Left lung (tissue), 4 donors: ENCODE measurements at regions not wholly inside any gene's neighbourhood (a gene's known extent, or its start where the extent isn't known, plus 50 kb on each side); places are given as distances from the start of the nearest gene placed in this dataset.

ENCODE experiments used
- ATAC-seq: fragments of 200-7000 bp; cut with Tn5 transposase; one replicate; pipeline ENCODE4 v1.9.1; 2020; ENCODE audit warnings: moderate library complexity
- DNase-seq, 4 donors: peaks; one replicate each; pipeline ENCODE4 v3.0.0-alpha.2; 2013 to 2020
- H3K27ac ChIP-seq, 2 donors: fragments of 200-600 bp; sonication (generic) in 1 of 2; one replicate each; pipeline versions ENCODE4 v1.5.0 to v1.8.0; 2020 to 2021
- H3K27me3 ChIP-seq, 2 donors: fragments of 200-600 bp; sonication (generic) in 1 of 2; one replicate each; pipeline versions ENCODE4 v1.5.0 to v1.8.0; 2020 to 2021
- H3K36me3 ChIP-seq, 2 donors: fragments of 200-600 bp; sonication (generic) in 1 of 2; one replicate each; pipeline versions ENCODE4 v1.5.0 to v1.8.0; 2020 to 2021
- H3K4me1 ChIP-seq, 2 donors: fragments of 200-600 bp; one replicate each; pipeline ENCODE4 v1.8.0; 2021
- H3K4me3 ChIP-seq, 2 donors: fragments of 200-600 bp; sonication (generic) in 1 of 2; one replicate each; pipeline versions ENCODE4 v1.5.0 to v1.8.0; 2020 to 2021; ENCODE audit warnings: mild to moderate bottlenecking in 1 of 2
- H3K9me3 ChIP-seq, 2 donors: fragments of 200-600 bp; sonication (generic) in 1 of 2; one replicate each; pipeline versions ENCODE4 v1.5.0 to v1.8.0; 2020 to 2021
- intact Hi-C, 2 donors: fragments of 100-400 bp; cut with DNase I; formaldehyde crosslinking; loops; one replicate each; pipeline versions ENCODE4 v1.11.2 to v1.14.2; 2022
- TF ChIP-seq, protein P1 (sequence below), 2 donors: fragments of 200-600 bp; sonication (generic) in 1 of 2; IDR thresholded peaks; one replicate each; pipeline versions ENCODE4 v1.5.0 to v1.8.0; 2021; ENCODE audit warnings: antibody characterized with exemption in 2 of 2
- donor health status: DM: no; HTN: yes; CAD: no.
- donor health status: DM: no; HTN: no; CAD: no.

DNA sequence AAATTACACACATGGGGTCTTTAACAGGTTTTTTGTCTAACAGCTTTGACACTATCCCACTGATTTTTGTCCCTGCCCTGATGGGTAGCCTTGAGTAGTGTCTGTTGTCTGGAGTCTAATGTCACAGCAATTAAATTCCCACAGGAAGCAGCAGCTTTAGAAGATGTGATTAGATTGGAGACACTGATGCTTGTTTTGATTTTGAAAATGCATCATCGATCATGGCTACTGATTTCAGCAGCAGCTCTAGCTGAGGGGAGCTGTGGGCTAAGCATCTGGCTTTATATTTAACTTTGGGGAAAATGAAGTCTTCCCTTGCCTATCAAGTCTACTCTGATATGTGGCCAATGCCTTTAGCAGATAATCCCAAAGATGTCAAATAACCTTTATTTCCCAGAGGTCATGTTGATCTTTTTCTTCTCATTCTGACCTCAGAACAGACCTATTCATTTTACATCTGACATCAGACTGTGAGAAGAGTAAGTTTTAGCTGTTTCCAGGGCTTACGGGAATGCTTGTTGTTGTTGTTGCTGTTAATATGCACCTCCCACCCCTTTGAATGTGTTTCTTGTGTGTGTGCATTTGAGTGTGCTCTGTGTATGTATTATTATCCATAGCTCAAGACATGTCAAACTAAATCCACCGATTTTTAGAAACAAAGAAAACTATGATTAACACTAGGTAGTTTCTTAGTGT is 704.9 kb upstream of the NUDT12 start:
- TF ChIP-seq, protein P1, sequence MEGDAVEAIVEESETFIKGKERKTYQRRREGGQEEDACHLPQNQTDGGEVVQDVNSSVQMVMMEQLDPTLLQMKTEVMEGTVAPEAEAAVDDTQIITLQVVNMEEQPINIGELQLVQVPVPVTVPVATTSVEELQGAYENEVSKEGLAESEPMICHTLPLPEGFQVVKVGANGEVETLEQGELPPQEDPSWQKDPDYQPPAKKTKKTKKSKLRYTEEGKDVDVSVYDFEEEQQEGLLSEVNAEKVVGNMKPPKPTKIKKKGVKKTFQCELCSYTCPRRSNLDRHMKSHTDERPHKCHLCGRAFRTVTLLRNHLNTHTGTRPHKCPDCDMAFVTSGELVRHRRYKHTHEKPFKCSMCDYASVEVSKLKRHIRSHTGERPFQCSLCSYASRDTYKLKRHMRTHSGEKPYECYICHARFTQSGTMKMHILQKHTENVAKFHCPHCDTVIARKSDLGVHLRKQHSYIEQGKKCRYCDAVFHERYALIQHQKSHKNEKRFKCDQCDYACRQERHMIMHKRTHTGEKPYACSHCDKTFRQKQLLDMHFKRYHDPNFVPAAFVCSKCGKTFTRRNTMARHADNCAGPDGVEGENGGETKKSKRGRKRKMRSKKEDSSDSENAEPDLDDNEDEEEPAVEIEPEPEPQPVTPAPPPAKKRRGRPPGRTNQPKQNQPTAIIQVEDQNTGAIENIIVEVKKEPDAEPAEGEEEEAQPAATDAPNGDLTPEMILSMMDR (IDR thresholded peaks at IDR 0.05): no peak
- Histone ChIP-seq H3K36me3 (no peaks in the 10 kb centered on the region), H3K27me3 (no peaks in the 10 kb centered on the region), H3K4me3 (no peak overlapping the region), H3K27ac (no peak overlapping the region), H3K4me1 (no peaks in the 10 kb centered on the region), H3K9me3 (no peaks in the 10 kb centered on the region)
- intact Hi-C loops: no loop called here
- DNase-seq (no peak), ATAC-seq (no peak)

DNA sequence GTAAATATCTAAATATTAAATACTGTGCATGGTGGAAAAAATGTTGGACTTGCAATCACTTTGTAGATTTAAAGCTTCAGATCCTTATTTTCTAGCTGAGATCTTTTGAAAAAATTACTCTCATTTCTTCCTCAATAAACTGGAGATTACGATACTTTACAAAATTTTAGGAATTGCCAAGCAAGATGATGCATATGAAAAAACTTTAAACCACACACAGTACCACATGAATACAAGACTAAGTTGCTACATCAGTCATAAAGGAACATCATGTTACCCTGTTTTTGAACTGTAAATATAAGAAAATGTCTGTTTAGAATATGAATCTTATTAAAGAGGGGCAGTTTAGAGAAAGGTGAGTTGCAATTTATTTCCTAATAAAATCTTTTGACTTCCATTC is 703.6 kb upstream of the NUDT12 start:
- no peaks in the 10 kb centered on the region for H3K9me3 ChIP-seq
- intact Hi-C loops: no loop called here
- no peak for DNase-seq
- H3K27ac ChIP-seq: no peak overlapping the region
- no peak for ATAC-seq
- TF ChIP-seq, protein P1 (IDR thresholded peaks at IDR 0.05): no peak
- H3K4me1 ChIP-seq: no peaks in the 10 kb centered on the region
- no peaks in the 10 kb centered on the region for H3K36me3 ChIP-seq
- H3K4me3 ChIP-seq: no peak overlapping the region
- H3K27me3 ChIP-seq: no peaks in the 10 kb centered on the region

DNA sequence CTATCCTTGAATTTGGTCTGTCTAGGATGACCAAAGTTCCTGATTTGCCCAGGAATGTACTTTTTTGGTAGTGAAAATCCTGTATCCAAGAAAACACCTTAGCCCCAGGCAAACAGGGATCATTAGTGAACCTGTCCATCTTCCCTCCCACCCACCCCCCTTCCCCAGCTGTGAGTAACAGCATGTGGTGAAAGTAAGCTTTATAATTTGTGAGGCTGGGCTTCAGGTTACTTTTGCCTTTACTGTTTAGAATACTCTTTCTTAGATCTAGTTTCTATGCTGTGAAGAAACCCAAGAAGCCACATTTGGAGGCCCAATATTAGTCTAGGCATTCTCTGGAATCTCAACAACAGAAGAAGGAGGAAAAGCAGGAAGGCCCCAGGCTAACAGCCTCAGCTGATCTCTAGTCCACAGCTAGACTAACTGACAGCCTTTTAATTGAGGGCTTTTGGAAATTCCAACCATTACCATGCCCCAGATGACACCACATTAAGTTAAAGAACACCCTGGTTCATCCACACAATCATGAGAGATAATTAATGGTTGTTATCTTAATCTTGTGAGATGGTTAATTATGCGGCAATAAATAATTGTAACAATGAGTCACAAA is 703.0 kb upstream of the NUDT12 start:
- intact Hi-C loops: no loop called here
- Histone ChIP-seq H3K4me1 (no peaks in the 10 kb centered on the region), H3K9me3 (no peaks in the 10 kb centered on the region), H3K27ac (no peak overlapping the region), H3K36me3 (no peaks in the 10 kb centered on the region), H3K4me3 (no peak overlapping the region), H3K27me3 (no peaks in the 10 kb centered on the region)
- ATAC-seq: no peak
- no peak for DNase-seq
- TF ChIP-seq, protein P1 (IDR thresholded peaks at IDR 0.05): no peak

DNA sequence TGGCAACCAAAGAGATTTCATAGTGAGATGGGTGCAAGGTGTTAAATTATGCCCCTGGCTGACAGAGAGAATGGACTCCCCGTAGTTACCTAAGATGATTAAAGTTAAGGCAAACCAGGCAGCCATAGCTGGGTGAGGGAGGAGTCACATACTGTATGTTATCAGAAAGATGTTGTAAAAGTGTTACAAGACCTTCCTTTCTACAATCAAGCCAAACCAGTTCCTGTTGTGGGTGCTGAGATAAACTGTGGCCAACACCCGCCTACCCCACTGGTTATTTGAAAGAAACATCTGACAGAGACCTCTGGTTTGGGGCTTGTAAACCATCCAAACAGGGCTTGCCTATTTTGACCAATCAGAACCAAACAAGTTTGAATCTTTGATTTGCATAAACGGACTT is 684.7 kb upstream of the NUDT12 start:
- DNase-seq (no peak), ATAC-seq (no peak)
- H3K36me3 ChIP-seq: no peaks in the 10 kb centered on the region
- H3K27me3 ChIP-seq: no peaks in the 10 kb centered on the region
- intact Hi-C loops: no loop called here
- H3K4me1 ChIP-seq: no peaks in the 10 kb centered on the region
- TF ChIP-seq, protein P1 (IDR thresholded peaks at IDR 0.05): no peak
- H3K9me3 ChIP-seq: no peaks in the 10 kb centered on the region
- no peak overlapping the region for H3K27ac ChIP-seq
- no peak overlapping the region for H3K4me3 ChIP-seq

DNA sequence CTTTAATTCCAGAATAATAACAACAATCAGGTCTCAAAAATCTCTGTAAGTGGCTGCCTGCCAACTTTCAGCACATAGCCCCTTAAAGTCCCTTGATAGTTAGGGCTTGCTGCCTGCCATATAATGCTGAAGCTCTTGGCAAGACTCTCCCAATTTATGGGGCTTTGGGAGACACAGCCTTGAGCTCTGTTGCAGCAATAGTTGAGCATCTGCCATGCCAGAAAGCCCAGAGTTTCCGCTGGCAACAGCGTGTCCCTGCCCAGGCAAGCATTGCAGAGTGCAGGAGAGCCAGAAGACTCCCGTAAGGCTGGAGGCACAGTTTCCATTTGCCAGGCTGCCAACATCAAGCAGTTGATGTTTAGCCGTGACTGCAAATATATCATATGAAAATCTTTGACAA is 678.5 kb upstream of the NUDT12 start:
- intact Hi-C loops: no loop called here
- no peak overlapping the region for H3K4me3 ChIP-seq
- H3K27me3 ChIP-seq: no peaks in the 10 kb centered on the region
- TF ChIP-seq, protein P1 (IDR thresholded peaks at IDR 0.05): no peak
- ATAC-seq (no peak), DNase-seq (no peak)
- no peaks in the 10 kb centered on the region for H3K36me3 ChIP-seq
- no peaks in the 10 kb centered on the region for H3K4me1 ChIP-seq
- H3K27ac ChIP-seq: no peak overlapping the region
- no peaks in the 10 kb centered on the region for H3K9me3 ChIP-seq
